ENCODE measurements at regions not wholly inside any gene's neighbourhood (a gene's known extent, or its start where the extent isn't known, plus 50 kb on each side); places are given as distances from the start of the nearest gene placed in this dataset.
"Not testable (repeated sequence)": the region's sequence is repeated elsewhere in the genome, so short reads cannot be mapped to it uniquely, and the experiment has no call there.

- Mint-ChIP-seq H3K9me3 (no peaks in the 10 kb centered on the region), H3K36me3 (ENCODE audit: low read depth) (no peaks in the 10 kb centered on the region), H3K4me1 (ENCODE audit: low read depth) (no peaks in the 10 kb centered on the region), H3K27ac (no peak overlapping the region), H3K27me3 (ENCODE audit: low read depth) (no peaks in the 10 kb centered on the region), H3K4me3 (no peak overlapping the region)
- intact Hi-C loops (cut with micrococcal nuclease), result no loop called here
- CTCF ChIA-PET, result no interaction called here
- DNase-seq, result no peak
Measured at GRCh38 chr1:83129107-83129506, 869.8 kb downstream of the TTLL7 start.

- Mint-ChIP-seq H3K36me3 (ENCODE audit: low read depth) (no peaks in the 10 kb centered on the region), H3K27ac (no peak overlapping the region), H3K27me3 (ENCODE audit: low read depth) (no peaks in the 10 kb centered on the region), H3K4me1 (ENCODE audit: low read depth) (no peaks in the 10 kb centered on the region), H3K4me3 (no peak overlapping the region), H3K9me3 (no peaks in the 10 kb centered on the region)
- intact Hi-C loops (cut with micrococcal nuclease), result no loop called here
- DNase-seq, result no peak
- CTCF ChIA-PET, result no interaction called here
Measured at GRCh38 chr1:83125456-83125855, 873.5 kb downstream of the TTLL7 start.

GRCh38 chr1:83123019-83123418 is 875.9 kb downstream of the TTLL7 start:
- no peak overlapping the region for H3K4me3 Mint-ChIP-seq
- H3K36me3 Mint-ChIP-seq (ENCODE audit: low read depth), result no peaks in the 10 kb centered on the region
- no peak overlapping the region for H3K27ac Mint-ChIP-seq
- H3K27me3 Mint-ChIP-seq (ENCODE audit: low read depth), result no peaks in the 10 kb centered on the region
- H3K4me1 Mint-ChIP-seq (ENCODE audit: low read depth), result no peaks in the 10 kb centered on the region
- no peaks in the 10 kb centered on the region for H3K9me3 Mint-ChIP-seq
- intact Hi-C loops (cut with micrococcal nuclease), result no loop called here
- CTCF ChIA-PET, result no interaction called here
- DNase-seq, result no peak

- no peaks in the 10 kb centered on the region for H3K27me3 Mint-ChIP-seq (ENCODE audit: low read depth)
- DNase-seq, result no peak
- no peak overlapping the region for H3K27ac Mint-ChIP-seq
- no peaks in the 10 kb centered on the region for H3K4me1 Mint-ChIP-seq (ENCODE audit: low read depth)
- intact Hi-C loops (cut with micrococcal nuclease), result no loop called here
- no peaks in the 10 kb centered on the region for H3K36me3 Mint-ChIP-seq (ENCODE audit: low read depth)
- H3K4me3 Mint-ChIP-seq, result no peak overlapping the region
- CTCF ChIA-PET, result no interaction called here
- no peaks in the 10 kb centered on the region for H3K9me3 Mint-ChIP-seq
Measured at GRCh38 chr1:83118472-83118871, 880.5 kb downstream of the TTLL7 start.

- H3K27me3 Mint-ChIP-seq (ENCODE audit: low read depth); intact Hi-C loops (cut with micrococcal nuclease); H3K9me3 Mint-ChIP-seq; H3K4me3 Mint-ChIP-seq; H3K4me1 Mint-ChIP-seq (ENCODE audit: low read depth); H3K36me3 Mint-ChIP-seq (ENCODE audit: low read depth); CTCF ChIA-PET; H3K27ac Mint-ChIP-seq; DNase-seq: not testable (repeated sequence)
Measured at GRCh38 chr1:83117030-83117429, 881.9 kb downstream of the TTLL7 start.

GRCh38 chr1:83115785-83116184 is 883.1 kb downstream of the TTLL7 start:
- no peak for DNase-seq
- Mint-ChIP-seq H3K9me3 (no peaks in the 10 kb centered on the region), H3K27ac (no peak overlapping the region), H3K4me1 (ENCODE audit: low read depth) (no peaks in the 10 kb centered on the region), H3K27me3 (ENCODE audit: low read depth) (no peaks in the 10 kb centered on the region), H3K36me3 (ENCODE audit: low read depth) (no peaks in the 10 kb centered on the region), H3K4me3 (no peak overlapping the region)
- CTCF ChIA-PET, result no interaction called here
- intact Hi-C loops (cut with micrococcal nuclease), result no loop called here

GRCh38 chr1:83114136-83114834 is 884.6 kb downstream of the TTLL7 start:
- no peaks in the 10 kb centered on the region for H3K9me3 Mint-ChIP-seq
- no peak overlapping the region for H3K27ac Mint-ChIP-seq
- no peaks in the 10 kb centered on the region for H3K36me3 Mint-ChIP-seq (ENCODE audit: low read depth)
- intact Hi-C loops (cut with micrococcal nuclease), result no loop called here
- no peaks in the 10 kb centered on the region for H3K27me3 Mint-ChIP-seq (ENCODE audit: low read depth)
- H3K4me1 Mint-ChIP-seq (ENCODE audit: low read depth), result no peaks in the 10 kb centered on the region
- no peak overlapping the region for H3K4me3 Mint-ChIP-seq
- DNase-seq, result no peak
- CTCF ChIA-PET, result interaction anchor here (0.6 kb wide), 1 partner anchor 935 kb away, joined by 4 read pairs; no protein-coding TSS in a partner anchor

GRCh38 chr1:83113652-83114051 is 885.3 kb downstream of the TTLL7 start:
- Mint-ChIP-seq H3K36me3 (ENCODE audit: low read depth) (no peaks in the 10 kb centered on the region), H3K27me3 (ENCODE audit: low read depth) (no peaks in the 10 kb centered on the region), H3K4me1 (ENCODE audit: low read depth) (no peaks in the 10 kb centered on the region), H3K9me3 (no peaks in the 10 kb centered on the region), H3K27ac (no peak overlapping the region), H3K4me3 (no peak overlapping the region)
- CTCF ChIA-PET, result no interaction called here
- DNase-seq, result no peak
- intact Hi-C loops (cut with micrococcal nuclease), result no loop called here

- no peaks in the 10 kb centered on the region for H3K36me3 Mint-ChIP-seq (ENCODE audit: low read depth)
- no peaks in the 10 kb centered on the region for H3K27me3 Mint-ChIP-seq (ENCODE audit: low read depth)
- intact Hi-C loops (cut with micrococcal nuclease), result no loop called here
- no peak for DNase-seq
- no peak overlapping the region for H3K4me3 Mint-ChIP-seq
- H3K9me3 Mint-ChIP-seq, result no peaks in the 10 kb centered on the region
- no peaks in the 10 kb centered on the region for H3K4me1 Mint-ChIP-seq (ENCODE audit: low read depth)
- CTCF ChIA-PET, result no interaction called here
- H3K27ac Mint-ChIP-seq, result no peak overlapping the region
Measured at GRCh38 chr1:83112248-83112885, 886.6 kb downstream of the TTLL7 start.

GRCh38 chr1:83110156-83110555 is 888.8 kb downstream of the TTLL7 start:
- no peaks in the 10 kb centered on the region for H3K27me3 Mint-ChIP-seq (ENCODE audit: low read depth)
- no peaks in the 10 kb centered on the region for H3K9me3 Mint-ChIP-seq
- intact Hi-C loops (cut with micrococcal nuclease), result no loop called here
- no peaks in the 10 kb centered on the region for H3K4me1 Mint-ChIP-seq (ENCODE audit: low read depth)
- no peak overlapping the region for H3K27ac Mint-ChIP-seq
- CTCF ChIA-PET, result no interaction called here
- H3K36me3 Mint-ChIP-seq (ENCODE audit: low read depth), result no peaks in the 10 kb centered on the region
- no peak overlapping the region for H3K4me3 Mint-ChIP-seq
- no peak for DNase-seq

GRCh38 chr1:83109692-83110091 is 889.2 kb downstream of the TTLL7 start:
- H3K27ac Mint-ChIP-seq, result no peak overlapping the region
- no peaks in the 10 kb centered on the region for H3K9me3 Mint-ChIP-seq
- no peaks in the 10 kb centered on the region for H3K27me3 Mint-ChIP-seq (ENCODE audit: low read depth)
- intact Hi-C loops (cut with micrococcal nuclease), result no loop called here
- no peak for DNase-seq
- no peaks in the 10 kb centered on the region for H3K36me3 Mint-ChIP-seq (ENCODE audit: low read depth)
- CTCF ChIA-PET, result no interaction called here
- H3K4me3 Mint-ChIP-seq, result no peak overlapping the region
- H3K4me1 Mint-ChIP-seq (ENCODE audit: low read depth), result no peaks in the 10 kb centered on the region

GRCh38 chr1:83104558-83104957 is 894.4 kb downstream of the TTLL7 start:
- Mint-ChIP-seq H3K36me3 (ENCODE audit: low read depth) (no peaks in the 10 kb centered on the region), H3K27me3 (ENCODE audit: low read depth) (no peaks in the 10 kb centered on the region)

GRCh38 chr1:83103341-83103740 is 895.6 kb downstream of the TTLL7 start:
- Mint-ChIP-seq H3K36me3 (ENCODE audit: low read depth) (no peaks in the 10 kb centered on the region), H3K4me1 (ENCODE audit: low read depth) (no peaks in the 10 kb centered on the region), H3K27ac (no peak overlapping the region), H3K27me3 (ENCODE audit: low read depth) (no peaks in the 10 kb centered on the region), H3K9me3 (no peaks in the 10 kb centered on the region), H3K4me3 (no peak overlapping the region)
- intact Hi-C loops (cut with micrococcal nuclease), result no loop called here
- CTCF ChIA-PET, result no interaction called here
- DNase-seq, result no peak

More at GRCh38 chr1:83104558-83104957, 894.4 kb downstream of the TTLL7 start:
- no peak overlapping the region for H3K4me3 Mint-ChIP-seq
- H3K4me1 Mint-ChIP-seq (ENCODE audit: low read depth), result no peaks in the 10 kb centered on the region
- no peak overlapping the region for H3K27ac Mint-ChIP-seq
- intact Hi-C loops (cut with micrococcal nuclease), result no loop called here
- CTCF ChIA-PET, result interaction anchor here (0.6 kb wide), 1 partner anchor 1582 kb away, joined by 4 read pairs; no protein-coding TSS in a partner anchor
- no peaks in the 10 kb centered on the region for H3K9me3 Mint-ChIP-seq
- no peak for DNase-seq
